Panc1 (cell line): ENCODE measurements at regions not wholly inside any gene's neighbourhood (a gene's known extent, or its start where the extent isn't known, plus 50 kb on each side); places are given as distances from the start of the nearest gene placed in this dataset.

Experiments
- CTCF ChIP-seq: fragments of 450-650 bp; IDR thresholded peaks from 2 replicates; pipeline ENCODE4 v1.5.1; 2017; ENCODE audit warnings: mild to moderate bottlenecking
- REST ChIP-seq, 2 experiments: IDR thresholded peaks; 2 replicates each; pipeline ENCODE4 v1.6.1; 2011 to 2012; ENCODE audit warnings: low read depth in 2 of 2, control low read depth in 1 of 2, low read length in 1 of 2, mild to moderate bottlenecking in 1 of 2, moderate library complexity in 1 of 2; ENCODE audit not compliant: insufficient read depth in 1 of 2

GRCh38 chr7:25854059-25854458 is 297.9 kb upstream of the NFE2L3 start:
- TF ChIP-seq CTCF: no peak
- no peak for TF ChIP-seq REST (IDR thresholded peaks at IDR 0.05; ENCODE audit: insufficient read depth in 1 of 2, low read depth in 2 of 2, low read length in 1 of 2)
